GM20000 (cell line): ENCODE measurements at regions not wholly inside any gene's neighbourhood (a gene's known extent, or its start where the extent isn't known, plus 50 kb on each side); places are given as distances from the start of the nearest gene placed in this dataset.

ENCODE experiments used
- DNase-seq: peaks from one replicate; pipeline ENCODE4 v3.0.0; 2012; ENCODE audit warnings: low spot score
- TF ChIP-seq, protein P1 (sequence below): IDR thresholded peaks from 2 replicates; pipeline ENCODE4 v1.5.1; 2012; ENCODE audit warnings: mild to moderate bottlenecking, control low read depth; ENCODE audit errors: extremely low read depth, missing control alignments

DNA sequence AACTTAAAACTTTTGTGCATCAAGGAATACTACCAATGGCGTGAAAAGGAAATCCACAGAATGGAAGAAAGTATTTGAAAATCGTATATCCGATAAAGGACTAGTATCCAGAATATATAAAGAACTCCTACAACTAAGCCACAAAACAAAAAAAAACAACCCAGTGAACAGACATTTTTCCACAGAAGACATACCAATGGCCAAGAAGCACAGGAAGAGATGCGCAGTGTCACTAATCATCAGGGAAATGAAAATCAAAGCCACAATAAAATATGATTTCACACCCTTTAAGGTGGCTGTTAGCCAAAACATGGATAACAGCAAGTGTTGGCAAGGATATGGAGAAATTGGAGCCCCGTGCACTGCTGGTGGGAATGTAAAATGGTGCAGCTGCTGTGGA, 203.3 kb downstream of the SEC14L1 start:
- no peak for DNase-seq
- TF ChIP-seq, protein P1, sequence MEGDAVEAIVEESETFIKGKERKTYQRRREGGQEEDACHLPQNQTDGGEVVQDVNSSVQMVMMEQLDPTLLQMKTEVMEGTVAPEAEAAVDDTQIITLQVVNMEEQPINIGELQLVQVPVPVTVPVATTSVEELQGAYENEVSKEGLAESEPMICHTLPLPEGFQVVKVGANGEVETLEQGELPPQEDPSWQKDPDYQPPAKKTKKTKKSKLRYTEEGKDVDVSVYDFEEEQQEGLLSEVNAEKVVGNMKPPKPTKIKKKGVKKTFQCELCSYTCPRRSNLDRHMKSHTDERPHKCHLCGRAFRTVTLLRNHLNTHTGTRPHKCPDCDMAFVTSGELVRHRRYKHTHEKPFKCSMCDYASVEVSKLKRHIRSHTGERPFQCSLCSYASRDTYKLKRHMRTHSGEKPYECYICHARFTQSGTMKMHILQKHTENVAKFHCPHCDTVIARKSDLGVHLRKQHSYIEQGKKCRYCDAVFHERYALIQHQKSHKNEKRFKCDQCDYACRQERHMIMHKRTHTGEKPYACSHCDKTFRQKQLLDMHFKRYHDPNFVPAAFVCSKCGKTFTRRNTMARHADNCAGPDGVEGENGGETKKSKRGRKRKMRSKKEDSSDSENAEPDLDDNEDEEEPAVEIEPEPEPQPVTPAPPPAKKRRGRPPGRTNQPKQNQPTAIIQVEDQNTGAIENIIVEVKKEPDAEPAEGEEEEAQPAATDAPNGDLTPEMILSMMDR = no peak

DNA sequence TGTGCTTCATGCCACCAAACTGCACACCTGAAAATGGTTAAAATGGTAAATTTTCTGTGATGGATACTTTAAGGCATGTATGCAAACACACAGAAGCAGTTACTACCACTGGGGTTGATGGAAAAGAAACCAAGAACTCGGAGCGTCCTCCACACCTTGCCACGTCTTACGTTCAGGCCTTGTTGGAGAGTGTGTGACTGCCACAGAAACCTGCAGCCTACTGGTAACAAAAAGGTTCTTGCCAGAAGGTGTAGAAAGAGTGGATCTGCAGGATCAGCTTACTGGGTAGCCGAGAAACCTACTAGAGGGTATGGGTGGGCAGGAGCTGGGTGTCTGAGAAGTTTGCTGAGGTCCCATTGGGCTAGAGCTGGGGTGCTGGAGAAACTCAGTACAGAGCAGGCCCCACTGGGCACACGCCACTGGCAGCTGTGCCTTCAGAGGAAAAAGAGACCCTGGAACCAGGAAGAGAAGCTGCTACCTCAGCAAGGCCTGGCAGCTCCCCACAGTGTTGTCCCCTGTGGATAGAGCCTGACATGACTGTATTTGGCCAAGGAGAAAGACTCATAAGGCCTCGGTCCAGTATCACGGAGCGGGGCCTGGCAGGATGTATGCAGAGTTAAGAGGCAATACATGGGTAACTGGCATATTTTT, 204.6 kb downstream of the SEC14L1 start:
- TF ChIP-seq, protein P1 = no peak
- DNase-seq = no peak

DNA sequence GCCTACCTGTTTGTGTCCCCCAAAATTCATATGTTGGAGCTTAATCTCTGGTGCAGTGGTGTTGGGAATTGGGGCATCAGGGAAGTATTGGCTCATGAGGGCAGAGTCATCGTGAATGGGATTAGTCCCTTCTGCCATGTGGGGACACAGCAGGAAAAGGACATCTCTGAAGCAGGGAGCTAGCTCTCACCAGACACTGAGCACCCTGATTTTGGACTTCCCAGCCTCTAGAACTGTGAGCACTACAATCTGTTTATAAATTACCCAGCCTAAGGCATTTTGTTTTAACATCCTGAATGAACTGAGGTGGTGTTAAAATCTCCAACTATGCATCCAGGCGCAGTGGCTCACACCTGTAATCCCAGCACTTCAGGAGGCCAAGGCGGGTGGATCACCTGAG, 206.0 kb downstream of the SEC14L1 start:
- no peak for DNase-seq
- TF ChIP-seq, protein P1 = no peak

DNA sequence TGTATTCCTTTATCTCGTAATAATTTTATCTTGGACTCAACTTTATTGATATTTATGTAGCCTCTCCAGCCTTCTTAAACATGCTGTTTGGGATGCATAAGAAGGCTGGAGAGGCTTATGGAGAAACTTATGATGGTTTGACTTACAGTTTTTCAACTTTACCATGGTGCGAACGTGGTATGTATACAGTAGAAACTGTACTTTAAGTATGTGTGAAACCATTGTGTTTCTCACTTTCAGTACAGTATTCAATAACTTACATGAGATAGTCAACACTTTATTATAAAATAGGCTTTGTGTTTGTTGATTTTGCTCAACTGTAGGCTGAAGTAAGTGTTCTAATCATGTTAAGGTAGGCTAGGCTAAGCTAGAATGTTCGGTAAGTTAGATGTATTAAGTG, 206.8 kb downstream of the SEC14L1 start:
- TF ChIP-seq, protein P1 = no peak
- DNase-seq = no peak

DNA sequence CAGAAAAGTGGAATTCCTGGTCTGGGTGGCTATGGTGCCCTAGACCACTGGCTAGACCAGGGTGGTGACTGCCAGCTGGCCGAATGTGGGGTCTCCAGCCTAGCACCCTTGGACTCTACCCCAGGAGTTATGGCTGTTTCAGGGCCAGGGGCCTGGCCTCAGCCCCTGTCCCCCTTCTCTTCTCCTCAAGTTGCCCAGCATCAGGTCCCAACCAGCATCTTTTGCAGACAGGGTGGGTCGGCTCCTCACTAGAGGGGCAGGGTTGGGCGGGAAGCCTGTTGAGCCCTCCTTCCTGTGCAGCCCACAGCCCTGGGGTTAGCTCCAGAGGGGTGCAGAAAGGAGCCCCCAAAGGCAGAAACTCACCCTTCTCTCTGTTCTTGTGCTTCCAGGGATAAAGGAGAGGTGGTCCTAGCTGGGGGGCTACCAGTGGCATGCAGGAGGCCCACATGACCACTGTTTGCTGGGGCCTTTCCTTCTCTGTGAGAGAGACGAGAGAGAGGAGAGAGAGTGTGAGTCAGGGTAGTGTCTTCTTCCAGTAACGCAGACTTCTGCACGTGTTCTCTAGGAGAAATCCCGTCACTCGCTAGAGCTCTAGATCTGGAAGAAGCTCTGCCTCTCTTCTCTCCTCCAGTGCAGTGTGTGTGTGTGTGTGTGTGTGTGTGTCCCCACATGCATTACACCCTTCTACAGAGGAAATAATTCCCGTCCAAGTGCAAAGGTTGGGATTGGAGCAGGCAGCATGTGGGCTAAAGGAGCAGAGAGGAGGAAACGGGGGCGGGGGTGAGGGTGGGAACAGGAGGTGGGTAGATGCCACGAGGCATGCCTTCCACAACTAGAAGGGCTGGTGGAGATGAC, 209.4 kb downstream of the SEC14L1 start:
- TF ChIP-seq, protein P1 = no peak
- no peak for DNase-seq

DNA sequence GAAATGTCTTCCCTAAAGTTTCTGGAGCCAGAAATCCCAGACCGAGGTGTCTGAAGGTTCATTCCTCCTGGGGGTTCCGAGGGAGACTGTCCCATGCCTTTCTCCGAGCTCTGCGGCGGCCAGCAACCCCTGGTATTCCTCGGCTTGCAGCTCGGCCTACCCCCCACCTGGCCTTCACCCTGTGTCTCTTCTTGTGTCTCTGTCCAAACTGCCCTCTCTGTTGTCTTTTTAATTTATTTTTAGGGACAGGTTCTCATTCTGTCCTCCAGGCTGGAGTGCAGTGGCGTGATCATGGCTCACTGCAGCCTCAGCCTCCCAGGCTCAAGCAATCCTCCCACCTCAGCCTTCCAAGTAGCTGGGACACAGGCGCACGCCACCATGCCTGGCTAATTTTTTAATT, 211.7 kb downstream of the SEC14L1 start:
- TF ChIP-seq, protein P1 = no peak

DNA sequence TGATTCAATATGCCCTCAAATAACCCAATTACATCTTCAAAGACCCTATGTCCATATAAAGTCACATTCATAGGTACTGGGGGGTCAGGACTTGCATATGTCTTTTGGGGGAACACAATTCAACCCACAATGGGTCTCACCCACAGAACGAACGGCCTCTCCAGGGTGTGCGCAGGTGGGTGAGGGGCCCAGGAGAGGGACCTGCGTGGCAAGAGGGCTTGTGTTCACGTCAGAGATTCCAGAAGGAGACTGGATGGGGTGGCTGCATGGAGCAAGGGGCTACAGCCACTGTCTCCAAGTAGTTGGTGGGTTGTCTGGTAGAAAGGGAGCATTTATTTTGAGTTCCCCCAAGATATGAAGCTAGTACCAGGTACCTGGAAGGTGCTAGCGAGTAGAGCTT, 212.2 kb downstream of the SEC14L1 start:
- TF ChIP-seq, protein P1 = no peak
- DNase-seq = no peak

More for the DNA sequence above, 211.7 kb downstream of the SEC14L1 start:
- DNase-seq = no peak
